ENCODE measurements at regions not wholly inside any gene's neighbourhood (a gene's known extent, or its start where the extent isn't known, plus 50 kb on each side); places are given as distances from the start of the nearest gene placed in this dataset.
A peak's percentile ranks its signal among the peaks of the same experiment; 100 is the strongest.

- no peaks in the 10 kb centered on the region for H3K36me3 ChIP-seq (replicated peaks in 1 of 2; ENCODE audit: control insufficient read depth in 1 of 2, insufficient read depth in 2 of 2, low read length in 2 of 2)
- H3K79me2 ChIP-seq (ENCODE audit: insufficient read depth, low read length) = no peaks in the 10 kb centered on the region
- no peak overlapping the region for H3K4me2 ChIP-seq (replicated peaks; ENCODE audit: extremely low read depth, low read length, poor library complexity, severe bottlenecking)
Measured at GRCh38 chr21:17738176-17738953, 80.8 kb downstream of the C21orf91 start.

GRCh38 chr21:17736072-17736471, 83.1 kb downstream of the C21orf91 start:
- peaks cover under 1% of the 10 kb centered on the region for H3K4me1 Mint-ChIP-seq
- Histone ChIP-seq H3K4me1 (ENCODE audit: control insufficient read depth in 1 of 2, insufficient read depth in 2 of 2, low read length in 2 of 2) (peaks cover 2 to 3% of the 10 kb centered on the region in 2 donors), H3K4me2 (replicated peaks; ENCODE audit: extremely low read depth, low read length, poor library complexity, severe bottlenecking) (no peak overlapping the region), H3K79me2 (ENCODE audit: insufficient read depth, low read length) (no peaks in the 10 kb centered on the region), H3K27me3 (ENCODE audit: control insufficient read depth in 2 of 2, insufficient read depth in 2 of 2, low read length in 2 of 2) (no peaks in the 10 kb centered on the region), H4K20me1 (ENCODE audit: insufficient read depth, low read length) (no peaks in the 10 kb centered on the region), H2AFZ (ENCODE audit: insufficient read depth, low read depth, low read length, poor library complexity, severe bottlenecking) (no peak overlapping the region), H3K9ac (ENCODE audit: insufficient read depth, low read length, poor library complexity, severe bottlenecking) (no peak overlapping the region), H3K4me3 (replicated peaks in 1 of 3; ENCODE audit: low read depth in 2 of 3, low read length in 3 of 3) (no peak overlapping the region), H3K27ac (ENCODE audit: low read depth in 1 of 2, low read length in 2 of 2) (no peak overlapping the region), H3K36me3 (replicated peaks in 1 of 2; ENCODE audit: control insufficient read depth in 1 of 2, insufficient read depth in 2 of 2, low read length in 2 of 2) (no peaks in the 10 kb centered on the region), H3K9me3 (replicated peaks in 1 of 2; ENCODE audit: control insufficient read depth in 1 of 2, insufficient read depth in 1 of 2, low read length in 2 of 2) (no peaks in the 10 kb centered on the region)
- intact Hi-C loops (cut with micrococcal nuclease) = no loop called here
- H3K36me3 Mint-ChIP-seq = peaks cover 0 to 3% of the 10 kb centered on the region in 2 donors
- peaks cover 0 to 11% (median 7%) of the 10 kb centered on the region in 7 donors for H3K9me3 Mint-ChIP-seq
- peak overlapping the region in 1 of 7 donors; percentile 0 for H3K27ac Mint-ChIP-seq
- DNase-seq = no peak
- 96% methylated on average over 4 of the region's 5 CpGs for WGBS (ENCODE audit: insufficient coverage)
- H3K27me3 Mint-ChIP-seq (ENCODE audit: low read depth in 3 of 3) = peaks cover 0 to 3% (median 1%) of the 10 kb centered on the region in 3 donors
- no peak for TF ChIP-seq CTCF (IDR thresholded peaks at IDR 0.05)
- no peak overlapping the region for H3K4me3 Mint-ChIP-seq

More at GRCh38 chr21:17738176-17738953, 80.8 kb downstream of the C21orf91 start:
- Histone ChIP-seq H3K27ac (ENCODE audit: low read depth in 1 of 2, low read length in 2 of 2) (no peak overlapping the region), H4K20me1 (ENCODE audit: insufficient read depth, low read length) (no peaks in the 10 kb centered on the region), H3K9ac (ENCODE audit: insufficient read depth, low read length, poor library complexity, severe bottlenecking) (no peak overlapping the region), H3K27me3 (ENCODE audit: control insufficient read depth in 2 of 2, insufficient read depth in 2 of 2, low read length in 2 of 2) (no peaks in the 10 kb centered on the region), H3K4me3 (replicated peaks in 1 of 3; ENCODE audit: low read depth in 2 of 3, low read length in 3 of 3) (no peak overlapping the region), H3K9me3 (replicated peaks in 1 of 2; ENCODE audit: control insufficient read depth in 1 of 2, insufficient read depth in 1 of 2, low read length in 2 of 2) (no peaks in the 10 kb centered on the region), H2AFZ (ENCODE audit: insufficient read depth, low read depth, low read length, poor library complexity, severe bottlenecking) (no peak overlapping the region), H3K4me1 (ENCODE audit: control insufficient read depth in 1 of 2, insufficient read depth in 2 of 2, low read length in 2 of 2) (no peaks in the 10 kb centered on the region)
- no peak overlapping the region for H3K27ac Mint-ChIP-seq
- intact Hi-C loops (cut with micrococcal nuclease) = no loop called here
- no peak for TF ChIP-seq CTCF (IDR thresholded peaks at IDR 0.05)
- no peaks in the 10 kb centered on the region for H3K4me1 Mint-ChIP-seq
- DNase-seq = no peak
- peaks cover 0 to 3% (median 2%) of the 10 kb centered on the region in 3 donors for H3K27me3 Mint-ChIP-seq (ENCODE audit: low read depth in 3 of 3)
- peaks cover 0 to 11% (median 8%) of the 10 kb centered on the region in 7 donors for H3K9me3 Mint-ChIP-seq
- H3K4me3 Mint-ChIP-seq = no peak overlapping the region
- WGBS (ENCODE audit: insufficient coverage) = 100% methylated on average over 5 of the region's 11 CpGs
- peaks cover 0 to 3% of the 10 kb centered on the region in 2 donors for H3K36me3 Mint-ChIP-seq
